OCI-M1 (cell line): ENCODE measurements at regions not wholly inside any gene's neighbourhood (a gene's known extent, or its start where the extent isn't known, plus 50 kb on each side); places are given as distances from the start of the nearest gene placed in this dataset.
"Not testable (repeated sequence)": the region's sequence is repeated elsewhere in the genome, so short reads cannot be mapped to it uniquely, and the experiment has no call there.

Experiments used
- DNase-seq: peaks from one replicate; lab custom pipeline; 2025; lab: John Stamatoyannopoulos, UW

GRCh38 chr21:36601362-36601761, 97.6 kb upstream of the SIM2 start:
- no peak for DNase-seq

GRCh38 chr21:36602735-36603134, 96.2 kb upstream of the SIM2 start:
- no peak for DNase-seq

- no peak for DNase-seq
Measured at GRCh38 chr21:36603221-36603620, 95.7 kb upstream of the SIM2 start.

GRCh38 chr21:36605426-36605825, 93.5 kb upstream of the SIM2 start:
- DNase-seq: no peak

GRCh38 chr21:36606287-36606982, 92.5 kb upstream of the SIM2 start:
- no peak for DNase-seq

GRCh38 chr21:36606983-36607325, 92.0 kb upstream of the SIM2 start:
- DNase-seq: no peak

GRCh38 chr21:36608041-36608896, 90.6 kb upstream of the SIM2 start:
- DNase-seq: no peak

- no peak for DNase-seq
Measured at GRCh38 chr21:36608897-36609225, 90.1 kb upstream of the SIM2 start.

- no peak for DNase-seq
Measured at GRCh38 chr21:36609654-36610053, 89.3 kb upstream of the SIM2 start.

- no peak for DNase-seq
Measured at GRCh38 chr21:36610201-36610600, 88.7 kb upstream of the SIM2 start.

GRCh38 chr21:36610935-36611334, 88.0 kb upstream of the SIM2 start:
- no peak for DNase-seq

GRCh38 chr21:36611379-36611778, 87.5 kb upstream of the SIM2 start:
- no peak for DNase-seq

- DNase-seq: no peak
Measured at GRCh38 chr21:36613059-36613458, 85.9 kb upstream of the SIM2 start.

GRCh38 chr21:36613554-36613953, 85.4 kb upstream of the SIM2 start:
- DNase-seq: no peak

GRCh38 chr21:36615274-36615964, 83.5 kb upstream of the SIM2 start:
- DNase-seq: no peak

GRCh38 chr21:36616773-36617172, 82.1 kb upstream of the SIM2 start:
- not testable (repeated sequence) for DNase-seq

- not testable (repeated sequence) for DNase-seq
Measured at GRCh38 chr21:36621794-36622193, 77.1 kb upstream of the SIM2 start.

- DNase-seq: no peak
Measured at GRCh38 chr21:36624105-36624504, 74.8 kb upstream of the SIM2 start.

- no peak for DNase-seq
Measured at GRCh38 chr21:36626791-36627190, 72.1 kb upstream of the SIM2 start.

- no peak for DNase-seq
Measured at GRCh38 chr21:36627242-36627641, 71.7 kb upstream of the SIM2 start.

GRCh38 chr21:36628106-36628505, 70.8 kb upstream of the SIM2 start:
- no peak for DNase-seq

GRCh38 chr21:36628761-36629460, 70.0 kb upstream of the SIM2 start:
- DNase-seq: no peak
